GM23338 (cell line): ENCODE measurements at regions not wholly inside any gene's neighbourhood (a gene's known extent, or its start where the extent isn't known, plus 50 kb on each side); places are given as distances from the start of the nearest gene placed in this dataset.

Experiments
- ATAC-seq: fragments of 200-7000 bp; cut with Tn5 transposase; 3 replicates; pipeline ENCODE4 v1.9.1; 2020
- DNase-seq: peaks from one replicate; pipeline ENCODE4 v3.0.0-alpha.2; 2015; ENCODE audit warnings: low spot score
- H2AFZ ChIP-seq: fragments of 200-600 bp; sonication (generic); 2 replicates; pipeline ENCODE4 v1.8.0; 2016; ENCODE audit warnings: antibody characterized with exemption, mild to moderate bottlenecking, moderate library complexity
- H3F3A ChIP-seq: fragments of 200-600 bp; sonication (generic); replicated peaks from 2 replicates; pipeline ENCODE4 v1.8.0; 2017; ENCODE audit warnings: antibody characterized with exemption, mixed run types, low read depth
- H3K27ac ChIP-seq: fragments of 200-600 bp; sonication (generic); 2 replicates; pipeline ENCODE4 v1.6.1; 2016; ENCODE audit warnings: low read depth
- H3K27me3 ChIP-seq: fragments of 200-600 bp; sonication (generic); 2 replicates; pipeline ENCODE4 v1.8.0; 2016; ENCODE audit warnings: mild to moderate bottlenecking, mixed run types, moderate library complexity; ENCODE audit not compliant: insufficient read depth
- H3K36me3 ChIP-seq: fragments of 200-600 bp; sonication (generic); 2 replicates; pipeline ENCODE4 v1.8.0; 2016; ENCODE audit warnings: mild to moderate bottlenecking; ENCODE audit not compliant: insufficient read depth
- H3K4me1 ChIP-seq: fragments of 200-600 bp; sonication (generic); 2 replicates; pipeline ENCODE4 v1.8.0; 2016; ENCODE audit warnings: mild to moderate bottlenecking, moderate library complexity; ENCODE audit not compliant: insufficient read depth
- H3K4me2 ChIP-seq: fragments of 200-600 bp; sonication (generic); 2 replicates; pipeline ENCODE4 v1.7.1; 2017; ENCODE audit warnings: mixed run types
- H3K4me3 ChIP-seq: fragments of 200-600 bp; sonication (generic); 2 replicates; pipeline ENCODE4 v1.6.1; 2016; ENCODE audit warnings: mixed run types
- H3K79me2 ChIP-seq: fragments of 200-600 bp; sonication (generic); replicated peaks from 2 replicates; pipeline ENCODE4 v1.8.0; 2017; ENCODE audit warnings: mild to moderate bottlenecking; ENCODE audit not compliant: insufficient read depth
- H3K9me2 ChIP-seq: fragments of 200-600 bp; sonication (generic); 2 replicates; pipeline ENCODE4 v1.8.0; 2017; ENCODE audit not compliant: insufficient read depth
- H4K20me1 ChIP-seq: fragments of 200-600 bp; sonication (generic); replicated peaks from 2 replicates; pipeline ENCODE4 v1.8.0; 2017; ENCODE audit warnings: mild to moderate bottlenecking; ENCODE audit not compliant: insufficient read depth
- H3K27ac Mint-ChIP-seq: 2 replicates; pipeline ENCODE4 v1.8.0; 2020; ENCODE audit warnings: inconsistent platforms, mild to moderate bottlenecking, moderate library complexity, mixed read lengths
- H3K27me3 Mint-ChIP-seq: 3 replicates; pipeline ENCODE4 v1.8.0; 2022; ENCODE audit warnings: low read depth, mild to moderate bottlenecking, moderate library complexity, mixed read lengths, inconsistent platforms; ENCODE audit not compliant: insufficient read depth, poor library complexity
- H3K36me3 Mint-ChIP-seq: 3 replicates; pipeline ENCODE4 v1.8.0; 2021; ENCODE audit warnings: low read depth, mild to moderate bottlenecking, inconsistent platforms, moderate library complexity, mixed read lengths
- H3K4me1 Mint-ChIP-seq: 3 replicates; pipeline ENCODE4 v1.8.0; 2020; ENCODE audit warnings: mild to moderate bottlenecking, inconsistent platforms, mixed read lengths
- H3K4me3 Mint-ChIP-seq: 3 replicates; pipeline ENCODE4 v1.8.0; 2021; ENCODE audit warnings: moderate library complexity, mild to moderate bottlenecking, inconsistent platforms, mixed read lengths
- H3K9me3 Mint-ChIP-seq: 3 replicates; pipeline ENCODE4 v1.8.0; 2020; ENCODE audit warnings: moderate library complexity, mild to moderate bottlenecking, inconsistent platforms, mixed read lengths
- EZH2 ChIP-seq: fragments of 200-600 bp; sonication (generic); IDR thresholded peaks from one replicate; pipeline ENCODE4 v1.8.0; 2017; ENCODE audit warnings: antibody characterized with exemption, mild to moderate bottlenecking, low read depth; ENCODE audit not compliant: unreplicated experiment
- EZH2phosphoT487 ChIP-seq: fragments of 200-600 bp; sonication (generic); IDR thresholded peaks from one replicate; pipeline ENCODE4 v1.8.1; 2018; ENCODE audit warnings: antibody characterized with exemption; ENCODE audit not compliant: unreplicated experiment
- JUNB ChIP-seq: IDR thresholded peaks from one replicate; pipeline ENCODE4 v1.6.1; 2016; ENCODE audit warnings: antibody characterized with exemption; ENCODE audit not compliant: unreplicated experiment
- ZNF331 ChIP-seq: fragments of 250-450 bp; sonication (Bioruptor Pico); IDR thresholded peaks from 2 replicates; pipeline ENCODE4 v1.5.0; 2020; ENCODE audit warnings: low read depth, mild to moderate bottlenecking, moderate library complexity
- TF ChIP-seq, protein P1 (sequence below): fragments of 250-450 bp; sonication (Bioruptor Pico); IDR thresholded peaks from 2 replicates; pipeline ENCODE4 v1.5.0; 2020; ENCODE audit warnings: mild to moderate bottlenecking, moderate library complexity
- TF ChIP-seq, protein P2 (sequence below): IDR thresholded peaks from 2 replicates; pipeline ENCODE4 v1.6.1; 2016; ENCODE audit warnings: antibody characterized with exemption

DNA sequence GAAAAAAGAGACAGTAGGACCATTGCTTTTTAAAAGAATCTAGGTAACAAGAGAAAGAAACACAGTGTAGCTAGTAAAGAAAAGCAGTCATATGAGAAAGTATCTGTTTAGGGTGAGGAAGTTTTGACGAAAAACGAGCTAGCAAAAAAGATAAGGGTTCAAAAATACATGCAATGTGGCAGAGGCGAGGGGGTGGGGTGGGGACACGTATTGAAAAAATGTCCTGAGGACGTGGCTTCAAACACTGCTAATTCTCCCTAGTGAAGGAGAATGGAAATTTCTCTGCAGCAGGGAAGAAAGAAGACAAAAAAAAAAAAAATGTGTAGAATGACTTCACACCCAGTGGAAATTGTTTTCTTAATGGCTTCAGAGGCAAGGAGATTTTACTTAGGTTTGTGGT, 856.4 kb upstream of the INTU start (continued):
- TF ChIP-seq, protein P1, sequence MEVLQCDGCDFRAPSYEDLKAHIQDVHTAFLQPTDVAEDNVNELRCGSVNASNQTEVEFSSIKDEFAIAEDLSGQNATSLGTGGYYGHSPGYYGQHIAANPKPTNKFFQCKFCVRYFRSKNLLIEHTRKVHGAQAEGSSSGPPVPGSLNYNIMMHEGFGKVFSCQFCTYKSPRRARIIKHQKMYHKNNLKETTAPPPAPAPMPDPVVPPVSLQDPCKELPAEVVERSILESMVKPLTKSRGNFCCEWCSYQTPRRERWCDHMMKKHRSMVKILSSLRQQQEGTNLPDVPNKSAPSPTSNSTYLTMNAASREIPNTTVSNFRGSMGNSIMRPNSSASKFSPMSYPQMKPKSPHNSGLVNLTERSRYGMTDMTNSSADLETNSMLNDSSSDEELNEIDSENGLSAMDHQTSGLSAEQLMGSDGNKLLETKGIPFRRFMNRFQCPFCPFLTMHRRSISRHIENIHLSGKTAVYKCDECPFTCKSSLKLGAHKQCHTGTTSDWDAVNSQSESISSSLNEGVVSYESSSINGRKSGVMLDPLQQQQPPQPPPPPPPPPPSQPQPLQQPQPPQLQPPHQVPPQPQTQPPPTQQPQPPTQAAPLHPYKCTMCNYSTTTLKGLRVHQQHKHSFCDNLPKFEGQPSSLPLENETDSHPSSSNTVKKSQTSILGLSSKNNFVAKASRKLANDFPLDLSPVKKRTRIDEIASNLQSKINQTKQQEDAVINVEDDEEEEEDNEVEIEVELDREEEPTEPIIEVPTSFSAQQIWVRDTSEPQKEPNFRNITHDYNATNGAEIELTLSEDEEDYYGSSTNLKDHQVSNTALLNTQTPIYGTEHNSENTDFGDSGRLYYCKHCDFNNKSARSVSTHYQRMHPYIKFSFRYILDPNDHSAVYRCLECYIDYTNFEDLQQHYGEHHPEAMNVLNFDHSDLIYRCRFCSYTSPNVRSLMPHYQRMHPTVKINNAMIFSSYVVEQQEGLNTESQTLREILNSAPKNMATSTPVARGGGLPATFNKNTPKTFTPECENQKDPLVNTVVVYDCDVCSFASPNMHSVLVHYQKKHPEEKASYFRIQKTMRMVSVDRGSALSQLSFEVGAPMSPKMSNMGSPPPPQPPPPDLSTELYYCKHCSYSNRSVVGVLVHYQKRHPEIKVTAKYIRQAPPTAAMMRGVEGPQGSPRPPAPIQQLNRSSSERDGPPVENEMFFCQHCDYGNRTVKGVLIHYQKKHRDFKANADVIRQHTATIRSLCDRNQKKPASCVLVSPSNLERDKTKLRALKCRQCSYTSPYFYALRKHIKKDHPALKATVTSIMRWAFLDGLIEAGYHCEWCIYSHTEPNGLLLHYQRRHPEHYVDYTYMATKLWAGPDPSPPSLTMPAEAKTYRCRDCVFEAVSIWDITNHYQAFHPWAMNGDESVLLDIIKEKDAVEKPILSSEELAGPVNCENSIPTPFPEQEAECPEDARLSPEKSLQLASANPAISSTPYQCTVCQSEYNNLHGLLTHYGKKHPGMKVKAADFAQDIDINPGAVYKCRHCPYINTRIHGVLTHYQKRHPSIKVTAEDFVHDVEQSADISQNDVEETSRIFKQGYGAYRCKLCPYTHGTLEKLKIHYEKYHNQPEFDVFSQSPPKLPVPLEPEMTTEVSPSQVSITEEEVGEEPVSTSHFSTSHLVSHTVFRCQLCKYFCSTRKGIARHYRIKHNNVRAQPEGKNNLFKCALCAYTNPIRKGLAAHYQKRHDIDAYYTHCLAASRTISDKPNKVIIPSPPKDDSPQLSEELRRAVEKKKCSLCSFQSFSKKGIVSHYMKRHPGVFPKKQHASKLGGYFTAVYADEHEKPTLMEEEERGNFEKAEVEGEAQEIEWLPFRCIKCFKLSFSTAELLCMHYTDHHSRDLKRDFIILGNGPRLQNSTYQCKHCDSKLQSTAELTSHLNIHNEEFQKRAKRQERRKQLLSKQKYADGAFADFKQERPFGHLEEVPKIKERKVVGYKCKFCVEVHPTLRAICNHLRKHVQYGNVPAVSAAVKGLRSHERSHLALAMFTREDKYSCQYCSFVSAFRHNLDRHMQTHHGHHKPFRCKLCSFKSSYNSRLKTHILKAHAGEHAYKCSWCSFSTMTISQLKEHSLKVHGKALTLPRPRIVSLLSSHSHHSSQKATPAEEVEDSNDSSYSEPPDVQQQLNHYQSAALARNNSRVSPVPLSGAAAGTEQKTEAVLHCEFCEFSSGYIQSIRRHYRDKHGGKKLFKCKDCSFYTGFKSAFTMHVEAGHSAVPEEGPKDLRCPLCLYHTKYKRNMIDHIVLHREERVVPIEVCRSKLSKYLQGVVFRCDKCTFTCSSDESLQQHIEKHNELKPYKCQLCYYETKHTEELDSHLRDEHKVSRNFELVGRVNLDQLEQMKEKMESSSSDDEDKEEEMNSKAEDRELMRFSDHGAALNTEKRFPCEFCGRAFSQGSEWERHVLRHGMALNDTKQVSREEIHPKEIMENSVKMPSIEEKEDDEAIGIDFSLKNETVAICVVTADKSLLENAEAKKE (CRISPR knock-in tag), result no peak
- TF ChIP-seq EZH2 (no peak), JUNB (no peak), EZH2phosphoT487 (no peak)
- TF ChIP-seq, protein P2, sequence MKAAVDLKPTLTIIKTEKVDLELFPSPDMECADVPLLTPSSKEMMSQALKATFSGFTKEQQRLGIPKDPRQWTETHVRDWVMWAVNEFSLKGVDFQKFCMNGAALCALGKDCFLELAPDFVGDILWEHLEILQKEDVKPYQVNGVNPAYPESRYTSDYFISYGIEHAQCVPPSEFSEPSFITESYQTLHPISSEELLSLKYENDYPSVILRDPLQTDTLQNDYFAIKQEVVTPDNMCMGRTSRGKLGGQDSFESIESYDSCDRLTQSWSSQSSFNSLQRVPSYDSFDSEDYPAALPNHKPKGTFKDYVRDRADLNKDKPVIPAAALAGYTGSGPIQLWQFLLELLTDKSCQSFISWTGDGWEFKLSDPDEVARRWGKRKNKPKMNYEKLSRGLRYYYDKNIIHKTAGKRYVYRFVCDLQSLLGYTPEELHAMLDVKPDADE, result no peak

DNA sequence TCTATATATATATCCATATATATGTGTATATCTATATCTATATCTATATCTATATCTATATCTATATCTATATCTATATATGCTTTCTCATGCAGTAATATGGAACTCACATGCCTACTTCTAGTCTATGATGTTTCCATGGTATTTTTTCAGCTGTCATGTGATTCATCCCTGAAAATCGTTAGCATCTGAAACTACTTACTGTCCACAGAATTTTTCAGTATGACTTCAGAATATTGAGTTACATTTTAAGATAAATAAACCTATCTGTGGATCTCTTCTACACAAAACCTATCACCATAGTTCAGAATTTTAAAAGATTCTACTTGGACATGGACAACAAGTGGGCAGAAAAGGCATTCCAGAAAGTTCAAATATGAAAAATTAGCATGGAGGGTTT, 855.1 kb upstream of the INTU start:
- no peaks in the 10 kb centered on the region for H3K27me3 Mint-ChIP-seq
- TF ChIP-seq, protein P2, result no peak
- no peak for TF ChIP-seq ZNF331 (CRISPR knock-in tag)
- TF ChIP-seq, protein P1 (CRISPR knock-in tag), result no peak
- Histone ChIP-seq H2AFZ (no peak overlapping the region), H3K4me3 (no peak overlapping the region), H3K27ac (no peak overlapping the region), H3K79me2 (no peaks in the 10 kb centered on the region), H3K9me2 (no peaks in the 10 kb centered on the region), H3K4me1 (no peaks in the 10 kb centered on the region), H3K4me2 (no peak overlapping the region), H3K36me3 (no peaks in the 10 kb centered on the region), H3K27me3 (no peaks in the 10 kb centered on the region), H4K20me1 (no peaks in the 10 kb centered on the region), H3F3A (no peaks in the 10 kb centered on the region)
- DNase-seq (no peak), ATAC-seq (no peak)
- no peaks in the 10 kb centered on the region for H3K36me3 Mint-ChIP-seq
- H3K4me3 Mint-ChIP-seq, result no peak overlapping the region
- peaks cover 6% of the 10 kb centered on the region; the same call in 1 of the 3 replicates for H3K4me1 Mint-ChIP-seq
- H3K9me3 Mint-ChIP-seq, result no peaks in the 10 kb centered on the region; the same call in 2 of the 3 replicates
- no peak overlapping the region for H3K27ac Mint-ChIP-seq
